Glomerular endothelial cell (primary cell): ENCODE measurements at regions not wholly inside any gene's neighbourhood (a gene's known extent, or its start where the extent isn't known, plus 50 kb on each side); places are given as distances from the start of the nearest gene placed in this dataset.
"Not testable (repeated sequence)": the region's sequence is repeated elsewhere in the genome, so short reads cannot be mapped to it uniquely, and the experiment has no call there.

Experiments
- DNase-seq: peaks from one replicate; pipeline ENCODE4 v3.0.0-alpha.2; 2011; ENCODE audit warnings: low read depth, low spot score; ENCODE audit errors: extremely low read depth

DNA sequence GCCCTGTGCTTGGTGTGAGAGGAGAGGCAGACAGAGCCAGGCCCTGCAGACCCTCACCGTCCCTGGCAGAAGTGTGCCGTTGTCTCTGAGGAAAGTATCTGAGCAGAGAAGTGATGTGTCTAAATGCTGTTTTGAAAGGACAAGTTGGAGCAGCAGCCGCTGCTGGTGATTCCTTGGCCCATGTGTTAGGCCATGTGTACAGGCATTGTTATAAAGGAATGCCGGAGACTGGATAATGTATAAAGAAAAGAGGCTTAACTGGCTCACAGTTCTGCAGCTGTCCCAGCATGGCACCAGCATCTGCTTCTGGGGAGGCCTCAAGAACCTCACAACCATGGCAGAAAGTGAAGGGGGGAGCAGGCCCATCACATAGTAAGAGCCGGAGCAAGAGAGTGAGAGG lies 334.6 kb upstream of the ATP10A start:
- no peak for DNase-seq

DNA sequence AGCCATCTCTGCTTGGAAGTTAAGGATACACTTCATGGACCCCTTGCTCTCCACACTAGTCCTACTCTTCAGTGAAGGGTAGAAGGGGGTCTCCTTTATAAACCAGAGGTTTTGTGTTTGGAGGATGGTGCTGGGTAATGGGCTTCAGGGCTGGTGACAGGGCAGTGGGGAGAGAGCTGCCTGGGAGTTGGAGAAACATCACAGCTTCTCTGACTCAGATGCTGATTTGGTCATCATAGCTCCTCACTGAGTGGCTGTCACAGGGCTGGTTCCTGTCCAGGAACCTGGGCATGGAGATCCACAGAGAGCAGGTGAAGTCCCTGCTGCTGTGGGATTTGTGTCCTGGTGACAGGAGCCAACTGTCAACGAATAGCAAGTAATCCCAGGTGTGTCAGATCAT lies 333.9 kb upstream of the ATP10A start:
- no peak for DNase-seq

DNA sequence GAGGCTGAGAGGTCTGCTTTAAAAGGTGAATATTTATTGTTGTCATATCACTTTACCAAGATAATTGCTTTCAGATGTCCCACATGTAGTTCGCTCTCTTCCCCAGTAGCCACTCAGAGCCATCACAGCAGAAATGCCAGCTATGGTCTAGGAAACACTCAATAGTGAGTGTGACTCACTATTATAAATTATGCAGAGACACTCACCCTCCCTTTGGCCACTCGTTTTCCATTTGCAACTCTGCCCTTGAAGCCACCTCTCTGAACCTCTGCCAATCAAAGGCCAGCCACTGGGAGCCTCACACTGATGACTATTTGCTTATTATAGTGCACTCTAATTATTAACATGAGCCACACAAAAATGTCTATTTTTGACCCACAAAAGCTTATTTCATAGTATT lies 328.1 kb upstream of the ATP10A start:
- DNase-seq: no peak

DNA sequence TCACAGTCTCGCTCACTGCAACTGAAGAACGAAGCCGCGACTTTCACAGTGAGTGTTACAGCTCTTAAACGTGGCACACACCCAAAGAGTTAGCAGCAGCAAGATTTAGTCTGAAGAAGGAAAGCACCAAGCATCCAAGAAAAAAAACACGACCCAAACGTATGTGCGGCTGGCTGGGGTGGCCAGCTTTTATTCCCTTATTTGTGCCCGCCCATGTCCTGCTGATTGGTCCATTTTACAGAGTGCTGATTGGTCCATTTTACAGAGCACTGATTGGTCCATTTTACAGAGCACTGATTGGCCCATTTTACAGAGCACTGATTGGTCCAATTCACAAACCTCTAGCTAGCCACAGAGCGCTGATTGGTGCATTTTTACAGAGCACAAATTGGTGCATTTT lies 323.0 kb upstream of the ATP10A start:
- not testable (repeated sequence) for DNase-seq

GRCh38 chr15:26182441-26182840 lies 319.3 kb upstream of the ATP10A start:
- DNase-seq: no peak

DNA sequence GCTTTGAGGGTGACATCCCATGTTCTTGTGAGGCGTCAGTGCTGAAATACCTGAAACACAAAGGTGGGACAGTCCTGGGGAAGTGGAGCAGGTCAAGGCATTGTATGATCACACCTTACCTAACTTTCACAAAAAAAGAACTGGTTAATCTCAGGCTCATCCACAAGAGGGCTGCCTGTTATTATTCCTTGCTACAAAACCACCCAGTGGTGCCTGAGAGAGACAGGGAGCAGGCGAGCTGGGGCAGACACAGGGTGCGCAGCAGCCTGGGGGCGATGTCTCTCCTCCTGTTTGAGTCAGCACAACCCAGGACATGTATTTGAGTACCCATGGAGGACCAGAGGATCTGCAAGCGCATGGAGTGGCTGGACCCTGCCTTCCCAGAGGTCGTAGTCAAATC lies 316.8 kb upstream of the ATP10A start:
- no peak for DNase-seq

GRCh38 chr15:26178640-26179220 lies 315.6 kb upstream of the ATP10A start:
- DNase-seq: no peak

DNA sequence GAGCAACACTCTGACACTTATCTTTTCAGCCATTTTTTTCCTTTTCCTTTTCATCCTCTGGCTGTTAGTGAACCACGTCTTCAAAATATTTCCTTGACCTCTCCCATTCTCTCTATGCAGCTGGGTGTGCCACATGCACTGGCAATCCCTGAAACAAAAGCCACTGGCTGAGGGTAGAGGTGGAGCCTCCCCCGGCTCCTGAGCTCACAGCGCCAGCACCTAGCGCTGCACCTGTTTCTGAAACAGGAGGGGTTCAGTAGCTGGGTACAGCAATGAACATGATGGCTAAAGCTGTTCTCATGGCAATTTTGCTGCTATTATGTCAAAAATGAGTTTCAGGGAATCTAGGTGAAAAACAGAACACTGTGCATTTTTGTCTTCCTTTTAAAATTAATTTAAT lies 314.7 kb upstream of the ATP10A start:
- no peak for DNase-seq

- DNase-seq: no peak
Measured at GRCh38 chr15:26176831-26177230, 313.7 kb upstream of the ATP10A start.

- no peak for DNase-seq
Measured at GRCh38 chr15:26171266-26171665, 308.1 kb upstream of the ATP10A start.

DNA sequence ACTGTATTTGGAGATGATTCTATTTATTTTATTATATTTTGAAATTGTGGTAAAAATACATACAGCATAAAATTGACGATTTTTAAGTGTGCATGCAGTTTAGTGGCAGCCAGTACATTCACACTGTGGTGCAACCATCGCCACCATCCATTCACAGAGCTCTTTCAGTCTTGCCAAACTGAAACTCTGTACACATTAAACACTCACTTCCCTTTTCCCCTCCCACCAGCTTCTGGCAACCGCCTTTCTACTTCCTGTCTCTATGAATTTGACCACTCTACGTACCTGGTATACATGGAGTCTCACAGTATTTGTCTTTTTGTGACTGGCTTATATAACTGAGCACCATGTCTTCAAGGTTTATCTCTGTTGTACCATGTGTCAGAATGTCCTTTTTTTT lies 303.3 kb upstream of the ATP10A start:
- no peak for DNase-seq

DNA sequence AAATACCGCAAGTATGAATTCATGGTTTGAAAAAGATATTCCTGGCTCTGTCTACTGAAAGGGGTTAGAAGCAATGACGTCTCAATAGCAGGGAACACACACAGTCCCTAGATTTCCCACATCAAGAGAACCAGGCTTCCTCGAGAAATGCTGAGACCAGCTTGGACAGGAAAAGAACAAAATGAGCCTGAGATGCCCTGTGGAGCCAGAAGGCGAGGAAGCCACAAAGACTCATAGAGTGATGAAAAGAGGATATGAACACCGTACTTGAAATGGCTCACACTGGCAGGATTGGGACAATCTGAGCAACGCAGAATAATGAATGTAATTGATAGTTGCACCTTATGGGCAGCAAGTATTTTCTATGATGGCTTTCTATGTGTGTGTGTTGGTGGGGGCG lies 302.4 kb upstream of the ATP10A start:
- DNase-seq: no peak

DNA sequence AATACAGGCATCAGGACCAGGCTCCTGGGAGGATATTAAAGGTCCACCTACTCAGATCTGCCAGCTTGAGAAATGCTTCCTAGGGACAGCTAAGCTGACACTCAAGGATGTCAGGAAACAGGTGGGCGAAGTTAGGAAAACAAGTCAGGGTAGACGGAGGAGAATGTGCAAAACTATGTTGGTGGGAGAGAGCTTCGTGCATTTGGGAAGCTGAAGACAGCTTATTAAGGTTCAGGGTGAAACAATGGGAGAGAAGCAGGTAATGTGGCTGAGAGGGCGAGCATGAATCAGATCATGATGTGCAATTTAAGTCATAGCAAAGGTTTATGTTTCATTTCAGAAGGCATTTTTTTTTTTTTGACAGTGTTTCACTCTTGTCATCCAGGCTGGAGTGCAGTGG lies 297.2 kb upstream of the ATP10A start:
- DNase-seq: no peak

GRCh38 chr15:26158176-26158575 lies 295.0 kb upstream of the ATP10A start:
- DNase-seq: no peak

- DNase-seq: no peak
Measured at GRCh38 chr15:26157081-26157480, 294.0 kb upstream of the ATP10A start.

- no peak for DNase-seq
Measured at GRCh38 chr15:26156051-26156450, 292.9 kb upstream of the ATP10A start.

GRCh38 chr15:26148156-26148860 lies 285.2 kb upstream of the ATP10A start:
- no peak for DNase-seq

GRCh38 chr15:26146202-26146601 lies 283.1 kb upstream of the ATP10A start:
- no peak for DNase-seq

DNA sequence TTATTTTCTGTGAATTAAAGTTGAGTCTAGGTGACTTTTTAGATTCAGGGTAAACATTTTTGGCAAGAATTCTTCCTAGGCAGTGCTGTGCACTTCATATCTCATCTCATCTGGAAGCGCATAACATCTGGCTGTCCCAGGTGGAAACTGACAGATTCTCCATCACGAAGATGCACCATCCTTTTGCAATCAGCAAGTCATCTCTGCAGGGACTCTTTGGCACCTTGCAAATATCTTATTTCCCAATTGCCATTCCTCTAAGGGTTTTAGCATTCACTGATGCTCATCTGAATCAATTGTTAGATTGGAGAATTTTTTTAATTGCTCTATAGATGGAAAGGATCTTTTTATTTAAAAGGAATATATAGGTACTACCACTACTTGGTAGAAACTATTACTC lies 282.7 kb upstream of the ATP10A start:
- no peak for DNase-seq

GRCh38 chr15:26144836-26145235 lies 281.7 kb upstream of the ATP10A start:
- DNase-seq: no peak

DNA sequence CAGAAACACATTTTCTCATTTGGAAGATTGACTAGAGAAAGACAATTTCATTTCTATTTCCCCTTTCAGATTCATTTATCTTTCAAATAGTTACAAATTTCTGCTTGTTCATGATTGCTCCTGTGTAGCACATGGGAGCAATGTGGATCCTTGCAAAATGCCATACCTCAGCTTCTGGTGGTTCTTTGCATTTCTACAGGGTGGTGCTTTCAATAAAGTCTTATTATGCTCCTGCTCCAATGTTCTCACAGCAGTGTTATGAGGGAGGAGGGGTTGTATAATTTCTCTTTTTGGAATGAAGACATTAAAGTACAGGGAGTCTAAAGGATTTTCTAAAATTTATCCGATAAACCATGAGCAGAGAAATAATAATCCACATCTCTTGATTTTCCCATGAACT lies 280.1 kb upstream of the ATP10A start:
- DNase-seq: no peak

DNA sequence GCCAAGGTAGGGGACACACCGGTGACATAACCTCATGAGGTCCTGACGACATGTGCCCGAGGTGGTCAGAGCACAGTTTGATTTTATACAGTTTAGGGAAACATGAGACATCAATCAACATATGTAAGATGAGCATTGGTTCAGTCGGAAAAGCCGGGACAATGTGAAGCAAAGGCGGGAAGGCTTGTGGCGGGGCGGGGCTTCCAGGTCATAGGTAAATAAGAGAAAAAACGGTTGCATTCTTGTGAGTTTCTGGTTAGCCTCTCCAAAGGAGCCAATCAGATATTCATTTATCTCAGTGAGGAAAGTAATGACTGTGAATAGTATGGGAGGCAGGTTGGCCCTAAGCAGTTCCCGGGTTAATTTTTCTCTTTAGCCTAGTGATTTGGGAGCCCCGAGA lies 271.7 kb upstream of the ATP10A start:
- no peak for DNase-seq

- DNase-seq: no peak
Measured at GRCh38 chr15:26134152-26134551, 271.0 kb upstream of the ATP10A start.
